Hepatocyte (in vitro differentiated cells): ENCODE measurements at regions not wholly inside any gene's neighbourhood (a gene's known extent, or its start where the extent isn't known, plus 50 kb on each side); places are given as distances from the start of the nearest gene placed in this dataset.

Source experiments
- DNase-seq: peaks from one replicate; pipeline ENCODE4 v3.0.0-alpha.2; 2016; ENCODE audit warnings: low spot score
- H2AFZ ChIP-seq: fragments of 200-600 bp; sonication (generic); 2 replicates; pipeline ENCODE4 v1.6.0; 2016; ENCODE audit warnings: antibody characterized with exemption, mild to moderate bottlenecking
- H3K27ac ChIP-seq: fragments of 200-600 bp; sonication (generic); 2 replicates; pipeline ENCODE4 v1.5.1; 2016; ENCODE audit warnings: mild to moderate bottlenecking
- H3K27me3 ChIP-seq: fragments of 200-600 bp; sonication (generic); 2 replicates; pipeline ENCODE4 v1.6.1; 2016
- H3K36me3 ChIP-seq: fragments of 200-600 bp; sonication (generic); replicated peaks from 2 replicates; pipeline ENCODE4 v1.5.1; 2016; ENCODE audit warnings: low read depth; ENCODE audit not compliant: insufficient read depth
- H3K4me1 ChIP-seq: fragments of 200-600 bp; sonication (generic); 2 replicates; pipeline ENCODE4 v1.5.1; 2016; ENCODE audit warnings: mild to moderate bottlenecking, moderate library complexity; ENCODE audit not compliant: insufficient read depth
- H3K4me2 ChIP-seq: fragments of 200-600 bp; sonication (generic); 2 replicates; pipeline ENCODE4 v1.6.0; 2016
- H3K4me3 ChIP-seq: fragments of 200-600 bp; sonication (generic); 2 replicates; pipeline ENCODE4 v1.5.1; 2016; ENCODE audit warnings: mild to moderate bottlenecking
- H3K79me2 ChIP-seq: fragments of 200-600 bp; sonication (generic); 2 replicates; pipeline ENCODE4 v1.6.0; 2017; ENCODE audit warnings: mild to moderate bottlenecking
- H3K9me2 ChIP-seq: fragments of 200-600 bp; sonication (generic); replicated peaks from 2 replicates; pipeline ENCODE4 v1.6.0; 2017; ENCODE audit warnings: mild to moderate bottlenecking; ENCODE audit not compliant: insufficient read depth
- H3K9me3 ChIP-seq: fragments of 200-600 bp; sonication (generic); 2 replicates; pipeline ENCODE4 v1.5.1; 2016; ENCODE audit warnings: low read depth, mild to moderate bottlenecking
- H4K20me1 ChIP-seq: fragments of 200-600 bp; sonication (generic); 2 replicates; pipeline ENCODE4 v1.6.0; 2016; ENCODE audit warnings: mild to moderate bottlenecking; ENCODE audit not compliant: insufficient read depth, poor library complexity, severe bottlenecking
- EZH2 ChIP-seq: fragments of 200-600 bp; sonication (generic); IDR thresholded peaks from 2 replicates; pipeline ENCODE4 v1.6.1; 2016; ENCODE audit warnings: antibody characterized with exemption, mild to moderate bottlenecking, borderline replicate concordance
- EZH2phosphoT487 ChIP-seq: fragments of 200-600 bp; sonication (generic); IDR thresholded peaks from one replicate; pipeline ENCODE4 v1.6.1; 2018; ENCODE audit warnings: antibody characterized with exemption, mild to moderate bottlenecking, low read depth, moderate library complexity; ENCODE audit not compliant: unreplicated experiment, severe bottlenecking
- WGBS: methylation state at CpG from one replicate; pipeline ENCODE4 v1.1.6; 2016; ENCODE audit warnings: low lambda C conversion rate; ENCODE audit errors: missing lambda C conversion rate; 5-methylcytosine and 5-hydroxymethylcytosine counted together
- TF ChIP-seq, protein P1 (sequence below): fragments of 200-600 bp; sonication (generic); IDR thresholded peaks from 2 replicates; pipeline ENCODE4 v1.5.1; 2016; ENCODE audit warnings: antibody characterized with exemption, mild to moderate bottlenecking; ENCODE audit not compliant: poor library complexity

DNA sequence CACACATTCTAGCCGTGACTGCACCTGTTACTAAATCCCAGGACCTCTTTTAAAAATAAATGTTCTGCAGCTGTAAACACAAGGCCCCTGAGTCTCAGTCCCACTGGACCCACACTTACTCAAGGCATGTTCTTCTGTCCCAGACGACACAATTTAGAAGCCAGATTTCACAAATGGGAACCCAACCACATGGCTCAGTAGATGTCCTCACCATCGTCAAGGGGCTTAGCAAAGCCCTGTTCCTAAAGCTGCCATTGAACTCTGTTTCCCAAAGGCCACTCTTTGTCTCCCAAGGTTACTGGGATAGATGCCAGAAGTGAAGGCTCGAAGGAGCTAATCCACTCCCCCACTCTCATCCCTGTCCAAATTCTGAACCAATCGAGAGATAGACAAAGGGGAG, 301.0 kb downstream of the GALR1 start:
- no peaks in the 10 kb centered on the region for H3K79me2 ChIP-seq
- no peak for DNase-seq
- 91% methylated on average over 5 of the region's 5 CpGs for WGBS
- H3K4me3 ChIP-seq = no peak overlapping the region
- no peak overlapping the region for H3K27ac ChIP-seq
- no peak overlapping the region for H3K4me2 ChIP-seq
- no peaks in the 10 kb centered on the region for H3K4me1 ChIP-seq
- no peaks in the 10 kb centered on the region for H4K20me1 ChIP-seq
- no peaks in the 10 kb centered on the region for H3K9me2 ChIP-seq
- no peaks in the 10 kb centered on the region for H3K27me3 ChIP-seq
- TF ChIP-seq EZH2 (no peak), EZH2phosphoT487 (no peak)
- TF ChIP-seq, protein P1, sequence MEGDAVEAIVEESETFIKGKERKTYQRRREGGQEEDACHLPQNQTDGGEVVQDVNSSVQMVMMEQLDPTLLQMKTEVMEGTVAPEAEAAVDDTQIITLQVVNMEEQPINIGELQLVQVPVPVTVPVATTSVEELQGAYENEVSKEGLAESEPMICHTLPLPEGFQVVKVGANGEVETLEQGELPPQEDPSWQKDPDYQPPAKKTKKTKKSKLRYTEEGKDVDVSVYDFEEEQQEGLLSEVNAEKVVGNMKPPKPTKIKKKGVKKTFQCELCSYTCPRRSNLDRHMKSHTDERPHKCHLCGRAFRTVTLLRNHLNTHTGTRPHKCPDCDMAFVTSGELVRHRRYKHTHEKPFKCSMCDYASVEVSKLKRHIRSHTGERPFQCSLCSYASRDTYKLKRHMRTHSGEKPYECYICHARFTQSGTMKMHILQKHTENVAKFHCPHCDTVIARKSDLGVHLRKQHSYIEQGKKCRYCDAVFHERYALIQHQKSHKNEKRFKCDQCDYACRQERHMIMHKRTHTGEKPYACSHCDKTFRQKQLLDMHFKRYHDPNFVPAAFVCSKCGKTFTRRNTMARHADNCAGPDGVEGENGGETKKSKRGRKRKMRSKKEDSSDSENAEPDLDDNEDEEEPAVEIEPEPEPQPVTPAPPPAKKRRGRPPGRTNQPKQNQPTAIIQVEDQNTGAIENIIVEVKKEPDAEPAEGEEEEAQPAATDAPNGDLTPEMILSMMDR = no peak
- no peaks in the 10 kb centered on the region for H3K9me3 ChIP-seq
- no peaks in the 10 kb centered on the region for H3K36me3 ChIP-seq
- H2AFZ ChIP-seq = no peak overlapping the region

DNA sequence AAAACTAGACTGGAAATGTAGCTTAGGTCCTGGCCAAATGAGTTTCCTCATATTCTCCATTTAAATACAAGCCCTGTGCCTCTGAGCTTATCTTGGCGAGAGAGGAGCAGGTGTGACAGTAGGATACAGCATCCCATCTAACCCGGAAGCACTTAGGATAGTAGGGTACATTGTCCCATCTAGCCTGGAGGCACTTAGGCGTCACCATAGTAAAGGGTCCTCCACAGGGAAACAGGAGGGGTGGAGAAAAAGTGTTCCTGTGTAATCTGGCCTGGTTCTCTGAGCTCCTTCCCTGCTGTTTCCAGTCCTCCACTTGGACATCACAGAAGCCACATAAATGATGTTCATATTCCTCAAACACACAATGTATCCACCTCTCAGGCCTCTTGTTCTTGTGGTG, 301.4 kb downstream of the GALR1 start:
- 87% methylated on average over 3 of the region's 3 CpGs for WGBS
- TF ChIP-seq EZH2 (no peak), EZH2phosphoT487 (no peak)
- TF ChIP-seq, protein P1 = no peak
- Histone ChIP-seq H3K9me2 (no peaks in the 10 kb centered on the region), H4K20me1 (no peaks in the 10 kb centered on the region), H2AFZ (no peak overlapping the region), H3K36me3 (no peaks in the 10 kb centered on the region), H3K27me3 (no peaks in the 10 kb centered on the region), H3K4me1 (no peaks in the 10 kb centered on the region), H3K4me2 (no peak overlapping the region), H3K79me2 (no peaks in the 10 kb centered on the region), H3K9me3 (no peaks in the 10 kb centered on the region), H3K4me3 (no peak overlapping the region), H3K27ac (no peak overlapping the region)
- no peak for DNase-seq

DNA sequence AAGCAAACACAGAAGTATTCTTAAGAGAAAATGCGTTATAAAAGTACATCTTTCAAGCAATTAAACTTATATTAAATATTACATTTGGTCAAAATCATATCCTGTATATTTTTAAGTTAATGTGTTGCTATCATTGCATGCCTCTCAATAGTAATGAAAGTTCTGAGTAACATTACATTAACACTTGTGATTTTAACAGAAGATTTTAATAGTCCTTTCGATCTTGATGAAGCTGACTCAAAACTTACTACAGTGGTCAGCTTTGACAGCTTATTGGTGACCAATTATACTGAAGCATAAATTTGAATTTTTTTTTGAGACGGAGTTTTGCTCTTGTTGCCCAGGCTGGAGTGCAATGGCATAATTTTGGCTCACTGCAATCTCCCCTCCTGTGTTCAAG, 303.3 kb downstream of the GALR1 start:
- 90% methylated on average over 3 of the region's 3 CpGs for WGBS
- Histone ChIP-seq H4K20me1 (no peaks in the 10 kb centered on the region), H3K27ac (no peak overlapping the region), H3K79me2 (no peaks in the 10 kb centered on the region), H2AFZ (no peak overlapping the region), H3K4me2 (no peak overlapping the region), H3K4me3 (no peak overlapping the region), H3K36me3 (no peaks in the 10 kb centered on the region), H3K4me1 (no peaks in the 10 kb centered on the region), H3K9me3 (no peaks in the 10 kb centered on the region), H3K27me3 (no peaks in the 10 kb centered on the region), H3K9me2 (no peaks in the 10 kb centered on the region)
- DNase-seq = no peak
- TF ChIP-seq EZH2 (no peak), EZH2phosphoT487 (no peak)
- TF ChIP-seq, protein P1 = no peak

DNA sequence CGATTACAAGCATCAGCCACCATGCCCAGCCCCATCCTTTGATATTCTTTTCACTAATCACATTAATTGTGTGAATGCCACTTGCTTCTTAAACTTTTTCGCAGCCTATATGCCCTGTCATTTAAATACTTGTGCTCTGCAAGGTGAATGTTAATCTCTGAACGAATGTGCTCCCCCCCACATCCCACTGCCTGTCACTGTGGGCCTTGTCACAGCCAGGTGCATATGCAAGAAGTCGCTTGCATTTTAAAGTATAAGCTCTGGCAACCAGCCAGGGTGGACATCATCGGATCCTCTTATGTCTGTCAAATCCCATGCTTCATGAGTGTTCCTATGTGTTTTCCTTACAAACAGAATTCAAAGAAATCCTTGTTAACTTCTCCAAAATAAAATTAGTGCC, 304.4 kb downstream of the GALR1 start:
- TF ChIP-seq, protein P1 = no peak
- TF ChIP-seq EZH2 (no peak), EZH2phosphoT487 (no peak)
- H3K4me2 ChIP-seq = no peak overlapping the region
- no peaks in the 10 kb centered on the region for H3K9me2 ChIP-seq
- no peak overlapping the region for H2AFZ ChIP-seq
- WGBS = 81% methylated on average over 5 of the region's 5 CpGs
- H3K4me3 ChIP-seq = no peak overlapping the region
- no peaks in the 10 kb centered on the region for H3K36me3 ChIP-seq
- no peaks in the 10 kb centered on the region for H3K4me1 ChIP-seq
- H4K20me1 ChIP-seq = no peaks in the 10 kb centered on the region
- no peaks in the 10 kb centered on the region for H3K79me2 ChIP-seq
- H3K27me3 ChIP-seq = no peaks in the 10 kb centered on the region
- no peaks in the 10 kb centered on the region for H3K9me3 ChIP-seq
- no peak overlapping the region for H3K27ac ChIP-seq
- DNase-seq = no peak
